ENCODE measurements at regions not wholly inside any gene's neighbourhood (a gene's known extent, or its start where the extent isn't known, plus 50 kb on each side); places are given as distances from the start of the nearest gene placed in this dataset.

GRCh38 chr14:101178184-101179072, 274.9 kb upstream of the RTL1 start:
- Histone ChIP-seq H3K4me3 (ENCODE audit: low read length) (no peak overlapping the region), H3K4me2 (ENCODE audit: low read length) (no peak overlapping the region), H3K27ac (ENCODE audit: low read length) (no peak overlapping the region), H3K79me2 (replicated peaks; ENCODE audit: insufficient read depth, low read length) (no peaks in the 10 kb centered on the region), H4K20me1 (ENCODE audit: insufficient read depth) (no peaks in the 10 kb centered on the region), H2AFZ (ENCODE audit: low read depth, low read length) (no peak overlapping the region), H3K27me3 (ENCODE audit: insufficient read depth, low read depth, low read length) (no peaks in the 10 kb centered on the region), H3K9me2 (ENCODE audit: insufficient read depth, low read length) (no peaks in the 10 kb centered on the region), H3K9ac (ENCODE audit: low read length) (no peak overlapping the region), H3F3A (ENCODE audit: insufficient read depth, low read length, poor library complexity, severe bottlenecking) (no peaks in the 10 kb centered on the region), H3K9me3 (ENCODE audit: low read length) (no peaks in the 10 kb centered on the region), H3K36me3 (ENCODE audit: insufficient read depth, low read length) (no peaks in the 10 kb centered on the region)
- TF ChIP-seq TAF1 (IDR thresholded peaks at IDR 0.05; ENCODE audit: low read depth) (no peak), EP300 (conservative IDR thresholded peaks at IDR 0.05; ENCODE audit: poor library complexity, severe bottlenecking) (no peak), CTCF (IDR thresholded peaks at IDR 0.05; ENCODE audit: poor library complexity, severe bottlenecking) (no peak), POLR2AphosphoS5 (IDR thresholded peaks at IDR 0.05) (no peak), MXI1 (conservative IDR thresholded peaks at IDR 0.05; ENCODE audit: poor library complexity, severe bottlenecking) (no peak), SMC3 (conservative IDR thresholded peaks at IDR 0.05; ENCODE audit: poor library complexity) (no peak), RAD21 (conservative IDR thresholded peaks at IDR 0.05) (no peak)

GRCh38 chr14:101179691-101180211, 276.2 kb upstream of the RTL1 start:
- Histone ChIP-seq H3K27ac (ENCODE audit: low read length) (no peak overlapping the region), H3K9ac (ENCODE audit: low read length) (no peak overlapping the region), H3K27me3 (ENCODE audit: insufficient read depth, low read depth, low read length) (no peaks in the 10 kb centered on the region), H3K4me3 (ENCODE audit: low read length) (no peak overlapping the region), H3K79me2 (replicated peaks; ENCODE audit: insufficient read depth, low read length) (no peaks in the 10 kb centered on the region), H3K36me3 (ENCODE audit: insufficient read depth, low read length) (no peaks in the 10 kb centered on the region), H4K20me1 (ENCODE audit: insufficient read depth) (no peaks in the 10 kb centered on the region), H3F3A (ENCODE audit: insufficient read depth, low read length, poor library complexity, severe bottlenecking) (no peaks in the 10 kb centered on the region), H3K9me3 (ENCODE audit: low read length) (no peaks in the 10 kb centered on the region), H3K9me2 (ENCODE audit: insufficient read depth, low read length) (no peaks in the 10 kb centered on the region), H3K4me2 (ENCODE audit: low read length) (no peak overlapping the region), H2AFZ (ENCODE audit: low read depth, low read length) (no peak overlapping the region)
- TF ChIP-seq TAF1 (IDR thresholded peaks at IDR 0.05; ENCODE audit: low read depth) (no peak), SMC3 (conservative IDR thresholded peaks at IDR 0.05; ENCODE audit: poor library complexity) (no peak), EZH2 (IDR thresholded peaks at IDR 0.05; ENCODE audit: borderline replicate concordance, insufficient read depth, low read length, poor library complexity, severe bottlenecking) (no peak), POLR2AphosphoS5 (IDR thresholded peaks at IDR 0.05) (no peak), MXI1 (conservative IDR thresholded peaks at IDR 0.05; ENCODE audit: poor library complexity, severe bottlenecking) (no peak), EP300 (conservative IDR thresholded peaks at IDR 0.05; ENCODE audit: poor library complexity, severe bottlenecking) (no peak), CTCF (IDR thresholded peaks at IDR 0.05; ENCODE audit: poor library complexity, severe bottlenecking) (no peak), REST (IDR thresholded peaks at IDR 0.05; ENCODE audit: borderline replicate concordance) (no peak)

Data from neural cell (in vitro differentiated cells).